Liver (tissue), 7 donors: ENCODE measurements at regions not wholly inside any gene's neighbourhood (a gene's known extent, or its start where the extent isn't known, plus 50 kb on each side); places are given as distances from the start of the nearest gene placed in this dataset.
A peak's percentile ranks its signal among the peaks of the same experiment; 100 is the strongest.

Source experiments
- DNase-seq: peaks from one replicate; pipeline ENCODE4 v3.0.0-alpha.2; 2017; ENCODE audit warnings: low spot score
- H3K27ac ChIP-seq, 2 donors: one replicate each; pipeline ENCODE4 v1.7.0; 2013; ENCODE audit warnings: inconsistent platforms in 2 of 2, low read length in 2 of 2, control low read depth in 1 of 2, low read depth in 1 of 2, mild to moderate bottlenecking in 1 of 2
- H3K27me3 ChIP-seq, 4 donors: one replicate each; pipeline versions ENCODE4 v1.6.1 to v1.7.0; 2013; ENCODE audit warnings: low read length in 3 of 4, inconsistent platforms in 1 of 4, mild to moderate bottlenecking in 1 of 4, moderate library complexity in 1 of 4; ENCODE audit not compliant: control insufficient read depth in 4 of 4, insufficient read depth in 4 of 4
- H3K36me3 ChIP-seq, 4 donors: one replicate each; pipeline versions ENCODE4 v1.6.1 to v1.7.0; 2013; ENCODE audit warnings: low read length in 3 of 4, mild to moderate bottlenecking in 3 of 4, low read depth in 1 of 4, moderate library complexity in 1 of 4; ENCODE audit not compliant: control insufficient read depth in 4 of 4, insufficient read depth in 3 of 4
- H3K4me1 ChIP-seq, 4 donors: one replicate each; pipeline versions ENCODE4 v1.6.1 to v1.7.0; 2013; ENCODE audit warnings: low read length in 3 of 4, mild to moderate bottlenecking in 3 of 4, moderate library complexity in 1 of 4; ENCODE audit not compliant: control insufficient read depth in 4 of 4, insufficient read depth in 4 of 4
- H3K4me3 ChIP-seq, 3 donors: one replicate each; pipeline versions ENCODE4 v1.6.1 to v1.7.0; 2013; ENCODE audit warnings: low read length in 3 of 3, control low read depth in 1 of 3, low read depth in 1 of 3, mild to moderate bottlenecking in 1 of 3
- H3K9ac ChIP-seq, 2 donors: one replicate each; pipeline ENCODE4 v1.7.0; 2013; ENCODE audit warnings: low read length in 2 of 2, mild to moderate bottlenecking in 2 of 2, moderate library complexity in 2 of 2, control low read depth in 1 of 2, low read depth in 1 of 2
- H3K9me3 ChIP-seq, 4 donors: one replicate each; pipeline versions ENCODE4 v1.6.1 to v1.7.0; 2013; ENCODE audit warnings: low read length in 3 of 4; ENCODE audit not compliant: control insufficient read depth in 4 of 4
- ATF3 ChIP-seq: IDR thresholded peaks from 2 replicates; pipeline ENCODE4 v1.6.1; 2016; ENCODE audit warnings: antibody characterized with exemption
- FOXA2 ChIP-seq: IDR thresholded peaks from 2 replicates; pipeline ENCODE4 v1.6.1; 2016; ENCODE audit warnings: antibody characterized with exemption
- GABPA ChIP-seq, 2 donors: IDR thresholded peaks in 1 of 2; conservative IDR thresholded peaks in 1 of 2; 2 replicates each; pipeline ENCODE4 v1.6.1; 2016; ENCODE audit warnings: antibody characterized with exemption in 2 of 2, mild to moderate bottlenecking in 1 of 2, moderate library complexity in 1 of 2
- HNF4A ChIP-seq, 2 donors: conservative IDR thresholded peaks; 2 replicates each; pipeline ENCODE4 v1.6.1; 2016; ENCODE audit warnings: antibody characterized with exemption in 2 of 2, mild to moderate bottlenecking in 2 of 2
- HNF4G ChIP-seq: IDR thresholded peaks from 2 replicates; pipeline ENCODE4 v1.6.1; 2016; ENCODE audit warnings: antibody characterized with exemption
- JUND ChIP-seq, 2 donors: IDR thresholded peaks; 2 replicates each; pipeline ENCODE4 v1.6.1; 2016; ENCODE audit warnings: antibody characterized with exemption in 2 of 2
- NR2F2 ChIP-seq: IDR thresholded peaks from 2 replicates; pipeline ENCODE4 v1.6.1; 2016; ENCODE audit warnings: antibody characterized with exemption
- RAD21 ChIP-seq, 2 donors: IDR thresholded peaks; 2 replicates each; pipeline ENCODE4 v1.6.1; 2016; ENCODE audit warnings: antibody characterized with exemption in 2 of 2, mild to moderate bottlenecking in 2 of 2
- REST ChIP-seq: IDR thresholded peaks from 2 replicates; pipeline ENCODE4 v1.6.1; 2016; ENCODE audit warnings: antibody characterized with exemption, mild to moderate bottlenecking
- RXRA ChIP-seq, 2 donors: IDR thresholded peaks; 2 replicates each; pipeline ENCODE4 v1.6.1; 2017 to 2018; ENCODE audit warnings: antibody characterized with exemption in 2 of 2, mild to moderate bottlenecking in 1 of 2
- SP1 ChIP-seq: IDR thresholded peaks from 2 replicates; pipeline ENCODE4 v1.6.1; 2018; ENCODE audit warnings: antibody characterized with exemption, mild to moderate bottlenecking
- YY1 ChIP-seq: IDR thresholded peaks from 2 replicates; pipeline ENCODE4 v1.6.1; 2016; ENCODE audit warnings: antibody characterized with exemption, mild to moderate bottlenecking
- ZBTB33 ChIP-seq: IDR thresholded peaks from 2 replicates; pipeline ENCODE4 v1.6.1; 2016; ENCODE audit warnings: antibody characterized with exemption
- WGBS: extraction: QIAGEN DNeasy Blood & Tissue Kit; methylation state at CpG from one replicate; pipeline ENCODE4 v1.1.7; 2013; 5-methylcytosine and 5-hydroxymethylcytosine counted together
- donor health status: healthy.
- donor health status: healthy.
- donor health status: healthy.
- donor health status: healthy.

- no peak for TF ChIP-seq ATF3
- no peak for TF ChIP-seq JUND (IDR thresholded peaks at IDR 0.05)
- no peak for TF ChIP-seq HNF4G
Observed at GRCh38 chr4:159043861-159044260, 59.0 kb upstream of the RAPGEF2 start (continued).

- no peak overlapping the region for H3K9ac ChIP-seq
Observed at GRCh38 chr4:159045321-159045720, 57.6 kb upstream of the RAPGEF2 start.

GRCh38 chr4:159046683-159047082 is 56.2 kb upstream of the RAPGEF2 start:
- Histone ChIP-seq H3K4me1 (peaks cover 0 to 14% (median 6%) of the 10 kb centered on the region in 4 donors), H3K27me3 (no peaks in the 10 kb centered on the region), H3K9ac (no peak overlapping the region), H3K9me3 (no peaks in the 10 kb centered on the region), H3K36me3 (no peaks in the 10 kb centered on the region), H3K4me3 (no peak overlapping the region), H3K27ac (no peak overlapping the region)
- no peak for TF ChIP-seq YY1
- TF ChIP-seq HNF4G = peak; percentile 18
- TF ChIP-seq HNF4A (conservative IDR thresholded peaks at IDR 0.05) = peak; percentile 27 to 62
- no peak for TF ChIP-seq SP1
- TF ChIP-seq NR2F2 = no peak
- TF ChIP-seq RAD21 (IDR thresholded peaks at IDR 0.05) = peak in 1 of 2 donors; percentile 13
- peak; percentile 28 for TF ChIP-seq ATF3
- peak in 1 of 2 donors; percentile 52 for TF ChIP-seq RXRA (IDR thresholded peaks at IDR 0.05)
- WGBS = 68% methylated on average over 6 of the region's 6 CpGs
- DNase-seq = no peak

More at GRCh38 chr4:159045321-159045720, 57.6 kb upstream of the RAPGEF2 start:
- DNase-seq = no peak
- TF ChIP-seq JUND (IDR thresholded peaks at IDR 0.05) (no peak), SP1 (no peak), REST (no peak), FOXA2 (no peak), GABPA (IDR thresholded peaks at IDR 0.05 in 1 of 2, conservative IDR thresholded peaks at IDR 0.05 in 1 of 2) (no peak)
- H3K27ac ChIP-seq = no peak overlapping the region
- H3K4me1 ChIP-seq = peaks cover 0 to 14% (median 6%) of the 10 kb centered on the region in 4 donors
- no peaks in the 10 kb centered on the region for H3K9me3 ChIP-seq
- no peaks in the 10 kb centered on the region for H3K27me3 ChIP-seq
- H3K4me3 ChIP-seq = no peak overlapping the region
- no peaks in the 10 kb centered on the region for H3K36me3 ChIP-seq

- H3K9me3 ChIP-seq = no peaks in the 10 kb centered on the region
- no peaks in the 10 kb centered on the region for H3K36me3 ChIP-seq
- 75% methylated on average over 7 of the region's 7 CpGs for WGBS
- no peak for DNase-seq
- no peaks in the 10 kb centered on the region for H3K27me3 ChIP-seq
- H3K9ac ChIP-seq = no peak overlapping the region
- H3K4me1 ChIP-seq = peaks cover 0 to 9% (median 3%) of the 10 kb centered on the region in 4 donors
- peak; percentile 18 for TF ChIP-seq FOXA2
- no peak for TF ChIP-seq ZBTB33
- H3K27ac ChIP-seq = peak overlapping the region in 1 of 2 donors; percentile 33
- H3K4me3 ChIP-seq = no peak overlapping the region
Observed at GRCh38 chr4:159047478-159048165, 55.3 kb upstream of the RAPGEF2 start.
